ENCODE measurements at regions not wholly inside any gene's neighbourhood (a gene's known extent, or its start where the extent isn't known, plus 50 kb on each side); places are given as distances from the start of the nearest gene placed in this dataset.
"Not testable (repeated sequence)": the region's sequence is repeated elsewhere in the genome, so short reads cannot be mapped to it uniquely, and the experiment has no call there.

DNA sequence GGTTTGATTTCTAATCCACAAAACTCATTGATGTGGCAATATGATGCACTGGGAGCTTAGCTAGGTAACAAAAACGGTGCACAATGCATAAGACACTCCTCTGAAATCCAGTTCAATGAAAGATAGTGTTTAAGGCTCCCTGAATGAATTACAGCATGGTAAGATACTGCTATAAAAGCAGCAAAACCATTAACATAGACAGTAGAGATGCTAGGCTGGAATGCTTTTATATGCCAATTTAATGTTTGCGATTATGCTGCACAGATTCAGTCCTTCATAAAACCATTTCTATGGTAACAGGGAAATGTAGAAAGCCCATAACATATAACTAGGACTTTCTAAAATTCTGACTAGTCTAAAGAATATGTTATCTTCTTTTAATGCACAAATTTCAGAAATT is 180.8 kb upstream of the NUDT12 start:
- Mint-ChIP-seq H3K36me3 (no peaks in the 10 kb centered on the region), H3K27me3 (no peaks in the 10 kb centered on the region), H3K9me3 (no peaks in the 10 kb centered on the region), H3K4me1 (ENCODE audit: low read depth) (no peaks in the 10 kb centered on the region), H3K27ac (no peak overlapping the region), H3K4me3 (no peak overlapping the region)
- ChIA-PET CTCF (no interaction called here), POLR2A (no interaction called here)
- intact Hi-C loops (cut with micrococcal nuclease) = no loop called here
- DNase-seq = no peak

DNA sequence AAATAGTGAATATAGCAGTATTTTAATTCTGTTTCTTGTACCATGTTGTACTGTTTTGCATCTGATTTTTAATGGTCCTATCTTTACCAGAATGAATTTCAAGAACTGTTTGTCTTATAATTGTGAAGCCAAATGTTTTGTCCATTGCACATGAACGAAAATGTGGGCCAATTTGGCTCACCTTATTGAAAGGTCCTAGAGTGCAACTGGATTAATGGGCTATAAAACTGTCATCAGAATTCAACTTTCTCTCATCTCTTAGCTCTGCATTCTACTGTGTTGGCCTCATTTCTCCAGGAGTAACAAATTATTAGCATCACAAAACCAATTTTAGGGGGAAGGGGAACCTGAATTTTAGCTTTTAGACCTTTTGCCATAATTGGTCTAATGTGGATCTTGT is 179.4 kb upstream of the NUDT12 start:
- no peaks in the 10 kb centered on the region for H3K27me3 Mint-ChIP-seq
- H3K4me1 Mint-ChIP-seq (ENCODE audit: low read depth) = no peaks in the 10 kb centered on the region
- no peak overlapping the region for H3K4me3 Mint-ChIP-seq
- DNase-seq = no peak
- no peak overlapping the region for H3K27ac Mint-ChIP-seq
- no peaks in the 10 kb centered on the region for H3K36me3 Mint-ChIP-seq
- ChIA-PET CTCF (no interaction called here), POLR2A (no interaction called here)
- intact Hi-C loops (cut with micrococcal nuclease) = no loop called here
- no peaks in the 10 kb centered on the region for H3K9me3 Mint-ChIP-seq

DNA sequence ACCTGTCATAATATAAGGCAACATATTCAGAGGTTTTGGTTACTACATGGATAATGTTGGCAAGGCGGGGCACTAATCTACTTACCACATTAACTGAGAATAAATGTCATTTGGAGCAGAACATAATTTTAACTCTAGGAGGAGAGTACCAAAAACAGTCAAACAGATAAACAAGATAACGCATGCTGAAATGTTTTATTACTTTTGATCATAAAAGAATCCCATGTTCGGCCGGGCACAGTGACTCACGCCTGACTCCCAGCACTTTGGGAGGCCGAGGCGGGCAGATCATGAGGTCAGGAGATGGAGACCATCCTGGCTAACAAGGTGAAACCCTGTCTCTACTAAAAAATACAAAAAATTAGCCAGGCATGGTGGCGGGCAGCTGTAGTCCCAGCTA is 173.8 kb upstream of the NUDT12 start:
- DNase-seq; H3K27ac Mint-ChIP-seq; H3K4me3 Mint-ChIP-seq; H3K9me3 Mint-ChIP-seq; CTCF ChIA-PET; H3K4me1 Mint-ChIP-seq (ENCODE audit: low read depth); POLR2A ChIA-PET; intact Hi-C loops (cut with micrococcal nuclease); H3K36me3 Mint-ChIP-seq; H3K27me3 Mint-ChIP-seq: not testable (repeated sequence)

DNA sequence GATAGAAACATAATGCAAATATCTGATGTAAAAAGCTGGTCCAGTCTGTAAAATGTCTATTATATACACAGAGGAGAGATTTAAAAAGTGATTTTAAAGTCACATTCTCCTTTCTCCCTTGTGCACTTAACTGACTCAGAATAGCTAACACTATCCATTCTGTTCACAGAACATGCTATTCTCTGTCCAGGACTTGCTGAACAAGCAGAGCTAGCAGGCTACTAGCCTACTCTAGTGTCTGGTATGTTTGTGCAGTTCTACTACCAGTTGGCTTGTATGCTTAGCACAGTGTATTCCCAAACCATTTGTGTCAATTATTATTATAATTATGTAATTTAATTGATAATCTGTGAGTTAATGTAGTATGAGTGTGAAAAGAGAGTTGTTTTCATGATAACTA is 161.7 kb upstream of the NUDT12 start:
- ChIA-PET CTCF (no interaction called here), POLR2A (no interaction called here)
- Mint-ChIP-seq H3K4me3 (no peak overlapping the region), H3K36me3 (no peaks in the 10 kb centered on the region), H3K9me3 (peaks cover 22% of the 10 kb centered on the region), H3K27me3 (no peaks in the 10 kb centered on the region), H3K4me1 (ENCODE audit: low read depth) (no peaks in the 10 kb centered on the region), H3K27ac (no peak overlapping the region)
- intact Hi-C loops (cut with micrococcal nuclease) = no loop called here
- no peak for DNase-seq

DNA sequence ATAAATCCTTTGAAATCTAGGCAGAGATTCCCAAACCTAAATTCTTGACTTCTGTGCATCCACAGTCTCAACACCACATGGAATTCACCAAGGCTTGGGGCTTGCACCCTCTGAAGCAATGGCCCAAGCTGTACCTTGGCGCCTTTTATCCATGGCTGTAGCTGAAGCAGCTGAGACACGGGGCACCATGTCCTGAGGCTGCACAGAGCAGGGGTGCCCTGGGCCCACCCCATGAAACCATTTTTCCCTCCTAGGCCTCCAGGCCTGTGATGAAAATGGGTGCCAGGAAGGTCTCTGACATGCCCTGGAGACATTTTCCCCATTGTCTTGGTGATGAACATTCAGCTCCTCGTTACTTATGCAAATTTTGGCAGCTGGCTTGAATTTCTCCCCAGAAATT is 158.6 kb upstream of the NUDT12 start:
- Mint-ChIP-seq H3K4me3 (no peak overlapping the region), H3K27ac (no peak overlapping the region), H3K27me3 (no peaks in the 10 kb centered on the region), H3K4me1 (ENCODE audit: low read depth) (no peaks in the 10 kb centered on the region), H3K9me3 (peaks cover 19% of the 10 kb centered on the region), H3K36me3 (no peaks in the 10 kb centered on the region)
- ChIA-PET CTCF (no interaction called here), POLR2A (no interaction called here)
- no peak for DNase-seq
- intact Hi-C loops (cut with micrococcal nuclease) = no loop called here

DNA sequence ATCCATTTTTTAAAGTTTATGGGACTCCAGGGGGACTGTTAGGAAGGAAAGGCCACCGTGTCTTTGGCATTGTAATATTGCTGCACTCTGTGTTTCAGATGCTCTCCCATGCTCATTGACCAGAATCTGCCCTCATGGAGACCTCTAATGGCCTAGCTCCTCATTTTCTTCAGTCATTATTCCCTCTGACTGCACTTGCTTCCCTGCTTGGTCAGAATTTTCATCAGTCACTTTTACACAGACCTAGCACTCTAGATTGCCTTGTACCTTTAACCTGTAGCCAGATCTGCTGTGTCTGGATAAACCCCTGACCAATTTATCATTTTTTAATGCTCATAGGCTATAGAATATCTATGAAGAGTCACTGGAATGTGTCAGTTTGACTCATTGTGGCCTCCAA is 155.5 kb upstream of the NUDT12 start:
- no peak for DNase-seq
- no peaks in the 10 kb centered on the region for H3K27me3 Mint-ChIP-seq
- H3K9me3 Mint-ChIP-seq = peaks cover 16% of the 10 kb centered on the region
- POLR2A ChIA-PET = no interaction called here
- H3K4me1 Mint-ChIP-seq (ENCODE audit: low read depth) = no peaks in the 10 kb centered on the region
- intact Hi-C loops (cut with micrococcal nuclease) = no loop called here
- H3K4me3 Mint-ChIP-seq = no peak overlapping the region
- no peak overlapping the region for H3K27ac Mint-ChIP-seq
- CTCF ChIA-PET = no interaction called here
- no peaks in the 10 kb centered on the region for H3K36me3 Mint-ChIP-seq

DNA sequence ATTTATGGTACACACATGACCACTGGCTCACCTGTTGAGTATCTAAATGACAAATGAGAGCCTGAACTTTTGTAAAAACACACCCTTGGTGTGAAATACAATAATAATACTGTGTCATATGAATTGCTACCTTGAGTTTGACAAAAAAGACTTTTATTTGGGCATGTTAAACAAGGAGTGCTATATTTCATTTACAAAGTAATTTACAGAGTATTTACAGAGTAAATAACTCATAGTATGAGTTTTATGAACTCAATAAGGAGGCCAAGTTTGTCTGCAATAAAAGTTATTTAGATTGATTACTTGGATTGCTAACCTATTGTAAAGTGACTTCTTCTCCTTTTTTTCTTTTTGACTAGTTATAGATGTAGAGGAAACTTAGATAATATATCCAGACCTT is 146.0 kb upstream of the NUDT12 start:
- H3K4me3 Mint-ChIP-seq = no peak overlapping the region
- no peaks in the 10 kb centered on the region for H3K36me3 Mint-ChIP-seq
- intact Hi-C loops (cut with micrococcal nuclease) = no loop called here
- H3K27ac Mint-ChIP-seq = no peak overlapping the region
- H3K4me1 Mint-ChIP-seq (ENCODE audit: low read depth) = no peaks in the 10 kb centered on the region
- H3K27me3 Mint-ChIP-seq = no peaks in the 10 kb centered on the region
- ChIA-PET POLR2A (no interaction called here), CTCF (no interaction called here)
- H3K9me3 Mint-ChIP-seq = no peaks in the 10 kb centered on the region
- no peak for DNase-seq

DNA sequence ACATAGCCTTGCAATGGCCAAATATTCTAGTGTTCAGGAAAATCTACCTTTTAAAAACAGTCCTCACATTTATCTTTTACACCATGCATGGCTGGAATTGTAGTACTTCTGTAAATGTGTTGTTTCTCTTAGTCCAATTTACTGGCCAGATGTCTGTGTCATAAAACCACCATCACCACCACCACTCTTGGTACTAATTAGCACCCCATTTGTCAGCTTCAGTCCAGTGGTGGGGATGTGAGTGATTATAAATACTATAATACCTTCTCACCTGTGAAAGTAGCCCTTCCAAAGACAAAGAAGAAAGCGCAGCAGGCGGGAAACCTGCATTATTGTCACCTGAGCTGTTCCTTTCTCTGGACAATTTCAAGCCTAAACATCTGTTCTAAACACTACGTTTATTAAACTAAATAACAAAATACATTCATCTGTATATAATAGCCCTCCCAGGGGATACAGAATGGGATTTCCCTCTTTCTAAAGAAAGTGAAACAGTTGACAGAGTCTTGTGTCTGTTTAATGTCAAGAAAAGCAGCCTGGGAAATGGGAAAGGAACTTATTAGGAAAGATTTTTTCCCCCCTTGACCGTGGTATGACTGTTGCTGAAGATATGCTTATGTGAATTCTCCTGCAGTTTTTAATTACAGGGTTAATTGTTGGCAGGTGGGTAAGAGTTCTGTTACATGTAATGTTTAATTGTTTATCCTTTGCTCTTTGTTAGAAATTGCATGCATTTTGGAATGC is 144.5 kb upstream of the NUDT12 start:
- H3K27me3 Mint-ChIP-seq = no peaks in the 10 kb centered on the region
- no peak overlapping the region for H3K4me3 Mint-ChIP-seq
- no peaks in the 10 kb centered on the region for H3K36me3 Mint-ChIP-seq
- DNase-seq = no peak
- H3K9me3 Mint-ChIP-seq = no peaks in the 10 kb centered on the region
- intact Hi-C loops (cut with micrococcal nuclease) = no loop called here
- ChIA-PET CTCF (interaction anchor here (0.6 kb wide), 1 partner anchor 33 kb away, joined by 4 read pairs; no protein-coding TSS in a partner anchor), POLR2A (no interaction called here)
- H3K4me1 Mint-ChIP-seq (ENCODE audit: low read depth) = no peaks in the 10 kb centered on the region
- H3K27ac Mint-ChIP-seq = no peak overlapping the region

DNA sequence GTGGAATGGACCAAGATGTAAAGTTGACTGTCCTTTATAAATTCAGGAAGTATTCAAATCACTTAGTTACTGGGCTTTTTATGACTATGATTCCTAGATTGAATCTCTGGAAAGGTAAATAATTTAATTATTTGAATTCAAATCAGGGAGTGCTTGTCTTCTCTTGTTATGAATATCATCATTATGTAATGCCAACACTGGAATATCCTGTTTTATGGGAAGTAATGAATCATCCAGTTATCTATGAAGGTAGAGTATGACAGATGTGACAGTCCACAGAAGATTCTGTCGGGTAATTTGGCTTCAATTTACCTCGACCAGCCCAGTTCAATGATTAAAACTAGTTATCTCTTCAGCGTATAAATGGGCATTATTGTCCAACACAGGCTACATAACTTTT is 141.0 kb upstream of the NUDT12 start:
- Mint-ChIP-seq H3K4me3 (no peak overlapping the region), H3K36me3 (no peaks in the 10 kb centered on the region), H3K9me3 (no peaks in the 10 kb centered on the region), H3K27ac (no peak overlapping the region), H3K4me1 (ENCODE audit: low read depth) (no peaks in the 10 kb centered on the region), H3K27me3 (no peaks in the 10 kb centered on the region)
- intact Hi-C loops (cut with micrococcal nuclease) = no loop called here
- ChIA-PET POLR2A (no interaction called here), CTCF (no interaction called here)
- no peak for DNase-seq

DNA sequence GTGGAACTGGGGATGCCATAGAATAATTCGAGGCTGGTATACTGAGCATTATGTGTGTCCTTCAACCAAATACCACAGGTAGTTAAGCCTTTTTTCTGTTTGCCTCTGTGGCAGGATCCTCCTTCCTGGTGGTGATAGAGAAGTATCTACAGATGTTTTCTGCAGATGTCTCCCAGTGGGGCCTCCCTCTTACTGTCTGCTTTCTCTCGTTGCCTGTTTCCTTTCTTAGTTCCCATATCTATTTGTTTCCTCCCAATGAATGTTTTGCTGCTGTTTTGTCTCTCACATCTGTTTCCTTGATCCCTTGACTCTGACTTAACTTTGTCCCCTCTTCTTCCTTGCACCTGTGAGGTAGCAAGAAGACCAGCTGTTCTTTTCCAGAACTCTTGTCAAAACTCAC is 130.9 kb upstream of the NUDT12 start:
- H3K27ac Mint-ChIP-seq = no peak overlapping the region
- H3K36me3 Mint-ChIP-seq = no peaks in the 10 kb centered on the region
- H3K4me1 Mint-ChIP-seq (ENCODE audit: low read depth) = no peaks in the 10 kb centered on the region
- no peak overlapping the region for H3K4me3 Mint-ChIP-seq
- H3K27me3 Mint-ChIP-seq = no peaks in the 10 kb centered on the region
- CTCF ChIA-PET = no interaction called here
- H3K9me3 Mint-ChIP-seq = no peaks in the 10 kb centered on the region
- intact Hi-C loops (cut with micrococcal nuclease) = no loop called here
- POLR2A ChIA-PET = no interaction called here
- DNase-seq = no peak

DNA sequence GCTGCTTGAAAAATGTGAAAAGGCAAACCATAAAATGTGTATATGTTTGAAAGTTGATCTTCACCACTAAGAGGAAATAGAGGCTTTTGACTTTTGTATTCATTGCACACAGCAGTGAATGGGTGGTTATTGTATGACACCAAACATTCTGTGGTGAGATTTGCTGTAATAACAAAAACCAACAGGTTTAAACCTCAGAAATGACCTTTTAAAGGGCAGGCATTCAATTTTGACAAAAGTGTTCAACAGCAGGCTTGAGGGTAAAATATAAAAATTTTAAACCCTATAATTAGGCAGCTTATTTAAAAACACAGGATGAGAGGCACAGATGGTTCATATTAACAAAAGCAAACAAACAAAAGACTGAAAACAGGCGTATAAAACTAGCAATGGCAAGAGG is 128.1 kb upstream of the NUDT12 start:
- H3K27me3 Mint-ChIP-seq = no peaks in the 10 kb centered on the region
- no peaks in the 10 kb centered on the region for H3K36me3 Mint-ChIP-seq
- ChIA-PET CTCF (no interaction called here), POLR2A (no interaction called here)
- H3K27ac Mint-ChIP-seq = no peak overlapping the region
- intact Hi-C loops (cut with micrococcal nuclease) = no loop called here
- H3K4me1 Mint-ChIP-seq (ENCODE audit: low read depth) = no peaks in the 10 kb centered on the region
- no peaks in the 10 kb centered on the region for H3K9me3 Mint-ChIP-seq
- H3K4me3 Mint-ChIP-seq = no peak overlapping the region
- DNase-seq = no peak

DNA sequence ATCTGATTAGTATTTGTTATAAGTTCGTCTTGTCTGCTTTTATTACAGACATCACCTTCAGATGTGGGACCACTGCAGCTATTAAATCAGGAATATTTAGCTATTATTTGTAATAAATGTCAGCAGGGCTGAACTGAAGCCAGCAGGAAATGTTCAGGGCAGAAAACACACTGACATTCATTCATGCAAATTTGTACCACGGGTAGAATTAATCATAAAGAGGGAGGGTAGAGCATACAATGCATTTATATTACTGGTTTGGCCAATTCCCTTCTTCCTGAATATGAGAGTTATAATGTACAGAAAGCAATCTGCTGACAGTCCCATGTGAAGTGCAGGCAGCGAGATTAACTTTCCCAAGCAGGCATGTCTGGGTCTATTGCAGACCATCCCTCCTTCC is 117.3 kb upstream of the NUDT12 start:
- ChIA-PET CTCF (no interaction called here), POLR2A (no interaction called here)
- H3K27ac Mint-ChIP-seq = no peak overlapping the region
- H3K36me3 Mint-ChIP-seq = no peaks in the 10 kb centered on the region
- no peaks in the 10 kb centered on the region for H3K4me1 Mint-ChIP-seq (ENCODE audit: low read depth)
- intact Hi-C loops (cut with micrococcal nuclease) = no loop called here
- no peak overlapping the region for H3K4me3 Mint-ChIP-seq
- no peak for DNase-seq
- no peaks in the 10 kb centered on the region for H3K27me3 Mint-ChIP-seq
- H3K9me3 Mint-ChIP-seq = no peaks in the 10 kb centered on the region

DNA sequence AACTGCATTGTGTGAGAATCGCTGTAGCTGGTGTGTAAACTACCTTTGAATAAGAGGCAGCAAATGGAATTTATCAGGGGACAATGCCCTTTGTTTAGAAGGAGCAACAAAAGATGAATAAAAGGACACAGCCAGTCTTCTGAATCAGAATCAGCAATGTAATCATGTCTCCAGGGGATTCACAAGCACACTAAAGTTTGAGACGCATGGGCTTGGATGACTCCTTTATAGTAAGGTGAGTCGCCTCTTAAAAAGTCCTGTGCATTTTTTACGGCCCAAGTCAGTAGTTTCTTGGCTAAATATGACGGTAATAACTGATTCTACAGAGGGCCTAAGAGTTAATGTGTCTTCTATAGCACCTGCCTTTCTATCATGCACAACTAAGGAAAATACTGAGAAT is 113.6 kb upstream of the NUDT12 start:
- H3K4me1 Mint-ChIP-seq (ENCODE audit: low read depth); POLR2A ChIA-PET; H3K27ac Mint-ChIP-seq; DNase-seq; H3K4me3 Mint-ChIP-seq; H3K27me3 Mint-ChIP-seq; H3K9me3 Mint-ChIP-seq; H3K36me3 Mint-ChIP-seq; CTCF ChIA-PET; intact Hi-C loops (cut with micrococcal nuclease): not testable (repeated sequence)

DNA sequence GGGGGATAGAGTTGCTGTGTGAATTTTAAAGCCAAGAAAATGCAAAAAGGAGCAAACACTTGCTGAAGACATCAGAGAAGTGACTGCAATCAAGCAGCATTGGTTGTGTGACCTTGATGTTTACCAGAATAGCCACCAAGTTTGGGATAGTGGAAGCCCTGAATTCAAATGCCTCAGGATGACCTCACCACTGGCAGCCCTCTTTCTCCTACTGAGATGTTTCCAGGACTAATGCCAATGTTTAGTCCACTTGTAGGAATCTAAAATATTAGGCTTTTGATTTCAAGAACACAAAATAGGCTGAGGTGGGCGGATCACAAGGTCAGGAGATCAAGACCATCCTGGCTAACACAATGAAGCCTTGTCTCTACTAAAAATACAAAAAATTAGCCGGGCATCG is 112.2 kb upstream of the NUDT12 start:
- POLR2A ChIA-PET = no interaction called here
- H3K4me3 Mint-ChIP-seq = no peak overlapping the region

More for the DNA sequence above, 112.2 kb upstream of the NUDT12 start:
- H3K4me1 Mint-ChIP-seq (ENCODE audit: low read depth) = no peaks in the 10 kb centered on the region
- no peak for DNase-seq
- no peaks in the 10 kb centered on the region for H3K36me3 Mint-ChIP-seq
- no peaks in the 10 kb centered on the region for H3K27me3 Mint-ChIP-seq
- no peak overlapping the region for H3K27ac Mint-ChIP-seq
- H3K9me3 Mint-ChIP-seq = no peaks in the 10 kb centered on the region
- intact Hi-C loops (cut with micrococcal nuclease) = no loop called here
- CTCF ChIA-PET = no interaction called here

Data from activated CD4-positive, alpha-beta memory T cell treated with anti-CD3 and anti-CD28 coated beads for 36 hours (primary cell).